ENCODE measurements at regions not wholly inside any gene's neighbourhood (a gene's known extent, or its start where the extent isn't known, plus 50 kb on each side); places are given as distances from the start of the nearest gene placed in this dataset.
A peak's percentile ranks its signal among the peaks of the same experiment; 100 is the strongest.

GRCh38 chr12:45503899-45504298 is 225.6 kb upstream of the ARID2 start:
- no peak for DNase-seq (ENCODE audit: low read depth in 1 of 2, low spot score in 1 of 2)
- TF ChIP-seq REST (IDR thresholded peaks at IDR 0.05; ENCODE audit: insufficient replicate concordance, low read depth) (no peak), CTCF (IDR thresholded peaks at IDR 0.05; ENCODE audit: insufficient read depth, low read length) (no peak)
- Histone ChIP-seq H3K4me3 (replicated peaks; ENCODE audit: insufficient read depth, low read length) (no peak overlapping the region), H3K27ac (replicated peaks) (no peak overlapping the region), H3K27me3 (ENCODE audit: insufficient read depth, poor library complexity, severe bottlenecking) (no peaks in the 10 kb centered on the region)

GRCh38 chr12:45504316-45505010 is 225.0 kb upstream of the ARID2 start:
- TF ChIP-seq GABPA (IDR thresholded peaks at IDR 0.05; ENCODE audit: low read depth) = no peak
- no peak for TF ChIP-seq SPI1 (IDR thresholded peaks at IDR 0.05; ENCODE audit: borderline replicate concordance, low read depth)
- no peak for TF ChIP-seq CTCF (IDR thresholded peaks at IDR 0.05; ENCODE audit: insufficient read depth, low read length)

DNA sequence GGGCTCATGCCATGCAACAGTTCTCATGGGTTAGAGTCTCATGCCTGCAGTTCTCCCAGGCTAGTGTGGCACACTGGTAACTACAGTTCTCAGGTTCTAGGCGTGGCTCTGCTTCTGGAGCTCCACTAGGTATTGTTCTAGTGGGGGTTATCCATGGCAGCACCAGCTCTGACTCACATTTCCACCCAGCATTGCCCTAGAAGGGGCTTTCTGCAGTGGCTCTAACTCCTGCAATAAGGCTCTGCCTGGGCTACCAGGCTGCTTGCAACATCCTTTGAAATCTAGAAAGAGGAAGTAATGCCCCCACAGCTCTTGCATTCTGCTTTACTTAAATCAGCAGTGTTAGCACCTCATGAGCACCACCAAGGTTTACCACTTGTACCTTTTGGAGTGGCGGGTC is 220.3 kb upstream of the ARID2 start:
- TF ChIP-seq SPI1 (IDR thresholded peaks at IDR 0.05; ENCODE audit: borderline replicate concordance, low read depth) (0 out of 2 replicates have a peak, but pooled peaks have one; percentile 1), POLR2AphosphoS5 (IDR thresholded peaks at IDR 0.05; ENCODE audit: low read depth) (no peak)
- peak; percentile 45 to 87 for DNase-seq (ENCODE audit: low read depth in 1 of 2, low spot score in 1 of 2)

More at GRCh38 chr12:45504316-45505010, 225.0 kb upstream of the ARID2 start:
- Histone ChIP-seq H3K27ac (replicated peaks) (no peak overlapping the region), H3K27me3 (ENCODE audit: insufficient read depth, poor library complexity, severe bottlenecking) (no peaks in the 10 kb centered on the region), H3K4me3 (replicated peaks; ENCODE audit: insufficient read depth, low read length) (no peak overlapping the region)
- DNase-seq (ENCODE audit: low read depth in 1 of 2, low spot score in 1 of 2) = no peak

GRCh38 chr12:45509621-45510020 is 219.9 kb upstream of the ARID2 start:
- H3K27me3 ChIP-seq (ENCODE audit: insufficient read depth, poor library complexity, severe bottlenecking) = no peaks in the 10 kb centered on the region
- DNase-seq (ENCODE audit: low read depth in 1 of 2, low spot score in 1 of 2) = no peak
- TF ChIP-seq POLR2AphosphoS5 (IDR thresholded peaks at IDR 0.05; ENCODE audit: low read depth) (no peak), GABPA (IDR thresholded peaks at IDR 0.05; ENCODE audit: low read depth) (no peak), SPI1 (IDR thresholded peaks at IDR 0.05; ENCODE audit: borderline replicate concordance, low read depth) (no peak), REST (IDR thresholded peaks at IDR 0.05; ENCODE audit: insufficient replicate concordance, low read depth) (no peak), CTCF (IDR thresholded peaks at IDR 0.05; ENCODE audit: insufficient read depth, low read length) (no peak)
- H3K4me3 ChIP-seq (replicated peaks; ENCODE audit: insufficient read depth, low read length) = no peak overlapping the region
- peak overlapping the region; percentile 46 for H3K27ac ChIP-seq (replicated peaks)

More for the DNA sequence above, 220.3 kb upstream of the ARID2 start:
- H3K27ac ChIP-seq (replicated peaks) = peak overlapping the region; percentile 50
- H3K4me3 ChIP-seq (replicated peaks; ENCODE audit: insufficient read depth, low read length) = no peak overlapping the region
- H3K27me3 ChIP-seq (ENCODE audit: insufficient read depth, poor library complexity, severe bottlenecking) = no peaks in the 10 kb centered on the region

Measured in HL-60 (cell line).